ENCODE measurements at regions not wholly inside any gene's neighbourhood (a gene's known extent, or its start where the extent isn't known, plus 50 kb on each side); places are given as distances from the start of the nearest gene placed in this dataset.
A peak's percentile ranks its signal among the peaks of the same experiment; 100 is the strongest.

DNA sequence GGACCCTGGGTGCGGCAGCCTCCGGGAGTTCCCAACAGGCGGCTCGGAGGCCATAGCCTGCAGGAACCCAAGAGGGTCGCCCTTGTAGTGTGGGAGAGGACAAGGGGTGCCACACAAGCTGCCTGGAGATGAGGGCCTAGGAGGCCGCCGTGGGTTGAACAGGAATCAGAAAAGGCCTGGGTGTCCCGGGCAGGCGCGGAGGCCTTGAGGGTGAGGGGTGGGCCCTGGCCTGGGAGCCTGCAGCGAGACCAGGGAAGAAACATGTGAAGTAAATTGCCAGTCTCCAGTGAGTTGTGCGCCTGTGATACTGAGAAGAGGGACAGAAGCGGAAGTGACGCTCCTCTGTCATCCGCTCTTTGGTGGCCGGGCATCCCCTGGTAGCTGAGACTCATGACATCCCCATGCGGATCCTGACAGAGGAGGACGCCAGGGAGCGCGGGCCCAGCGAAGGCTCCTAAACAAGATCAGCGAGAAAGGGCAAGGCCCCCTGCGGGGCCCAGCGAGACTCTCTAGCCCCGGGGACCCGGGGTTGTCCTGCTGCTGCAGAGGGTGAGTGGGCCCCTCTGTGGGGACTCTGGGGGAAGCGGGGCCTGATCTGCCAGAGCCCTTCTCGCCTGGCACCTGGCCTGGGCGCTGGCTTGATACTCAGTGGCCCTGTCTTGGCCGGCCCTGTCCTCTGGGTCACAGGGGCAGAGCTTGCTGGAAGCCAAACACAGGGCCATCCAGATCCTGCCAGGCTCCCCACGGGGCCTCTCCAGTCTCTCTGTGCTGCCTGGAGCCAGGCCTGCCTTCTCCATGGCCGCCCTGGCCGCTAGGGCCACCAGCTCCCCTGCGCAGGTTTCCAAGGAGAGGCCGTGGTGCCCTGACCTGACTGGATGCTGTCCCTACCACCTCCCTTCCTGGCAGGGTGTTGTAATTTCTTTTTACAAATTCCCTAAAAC lies 788.4 kb downstream of the TLE4 start:
- H3K27ac Mint-ChIP-seq = no peak overlapping the region
- H3K36me3 Mint-ChIP-seq = no peaks in the 10 kb centered on the region
- DNase-seq (ENCODE audit: low spot score in 2 of 2) (no peak), ATAC-seq (peak; percentile 43)
- peaks cover 18% of the 10 kb centered on the region for H3K9me3 Mint-ChIP-seq
- no peaks in the 10 kb centered on the region for H3K4me1 Mint-ChIP-seq
- H3K4me3 Mint-ChIP-seq = no peak overlapping the region

DNA sequence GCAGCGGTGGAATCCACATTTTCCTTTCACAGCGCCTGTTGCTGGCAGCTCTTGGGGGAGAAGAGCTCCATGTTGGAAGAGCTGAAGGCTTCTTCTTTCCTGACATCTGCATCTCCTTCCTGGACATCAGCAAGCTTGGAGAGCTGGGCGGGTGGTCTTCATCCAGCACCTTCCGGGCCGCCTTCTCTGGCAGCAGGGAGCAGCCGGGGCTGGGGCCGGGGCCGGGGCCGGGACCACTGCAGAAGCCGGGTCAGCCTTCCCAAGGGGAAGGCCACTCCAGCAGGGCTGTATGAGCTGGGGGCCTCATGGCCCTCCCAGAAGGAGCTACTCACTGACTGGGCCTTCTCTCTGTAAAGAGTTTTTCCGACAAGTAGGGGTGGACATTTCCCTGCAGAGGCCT lies 787.5 kb downstream of the TLE4 start:
- ATAC-seq (no peak), DNase-seq (ENCODE audit: low spot score in 2 of 2) (no peak)
- Mint-ChIP-seq H3K4me3 (no peak overlapping the region), H3K9me3 (peaks cover 19% of the 10 kb centered on the region), H3K36me3 (no peaks in the 10 kb centered on the region), H3K27ac (no peak overlapping the region), H3K4me1 (no peaks in the 10 kb centered on the region)

DNA sequence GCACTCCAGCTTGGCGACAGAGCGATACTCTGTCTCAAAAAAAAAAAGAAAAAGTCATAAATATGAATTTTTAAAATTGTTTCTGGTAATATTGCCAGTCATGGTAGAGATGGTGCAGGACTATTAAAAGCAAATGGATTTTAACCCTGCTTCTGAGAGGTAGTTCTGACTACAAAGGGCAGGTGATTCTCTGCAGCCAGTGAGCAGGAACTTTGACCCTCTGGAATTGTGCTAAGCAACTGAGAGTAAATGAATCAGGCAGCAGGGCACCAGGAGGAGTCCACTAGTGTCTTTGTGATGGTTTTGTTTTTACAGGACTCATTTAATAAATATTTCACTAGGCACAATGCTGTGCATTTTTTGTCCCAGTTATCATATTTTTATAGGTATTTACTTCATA lies 781.2 kb downstream of the TLE4 start:
- no peak for DNase-seq (ENCODE audit: low spot score in 2 of 2)
- no peak overlapping the region for H3K4me3 Mint-ChIP-seq
- ATAC-seq = no peak

DNA sequence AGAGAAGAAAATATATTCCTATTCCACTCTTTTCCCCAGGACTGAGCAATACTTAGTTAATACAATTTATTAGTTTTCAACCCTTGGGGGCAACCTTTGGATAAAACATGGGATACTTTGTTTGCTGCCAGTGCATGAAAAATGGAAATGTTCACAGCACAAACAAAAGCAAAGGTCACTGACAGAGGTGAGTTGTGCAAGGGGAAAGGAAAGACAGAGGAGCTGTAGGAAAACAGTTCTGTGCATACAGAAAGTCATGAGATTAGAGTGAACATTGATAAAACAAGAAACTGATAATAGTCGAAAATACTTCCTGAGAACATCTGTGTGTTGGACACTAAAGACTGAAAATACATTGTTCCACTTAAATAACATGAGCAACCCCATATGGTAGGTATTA lies 779.8 kb downstream of the TLE4 start:
- Mint-ChIP-seq H3K36me3 (no peaks in the 10 kb centered on the region), H3K4me3 (no peak overlapping the region), H3K4me1 (no peaks in the 10 kb centered on the region), H3K27ac (no peak overlapping the region), H3K9me3 (peaks cover 14% of the 10 kb centered on the region)
- ATAC-seq = no peak
- DNase-seq (ENCODE audit: low spot score in 2 of 2) = no peak

More for the DNA sequence above, 781.2 kb downstream of the TLE4 start:
- Mint-ChIP-seq H3K9me3 (peaks cover 16% of the 10 kb centered on the region), H3K4me1 (no peaks in the 10 kb centered on the region), H3K27ac (no peak overlapping the region), H3K36me3 (no peaks in the 10 kb centered on the region)

DNA sequence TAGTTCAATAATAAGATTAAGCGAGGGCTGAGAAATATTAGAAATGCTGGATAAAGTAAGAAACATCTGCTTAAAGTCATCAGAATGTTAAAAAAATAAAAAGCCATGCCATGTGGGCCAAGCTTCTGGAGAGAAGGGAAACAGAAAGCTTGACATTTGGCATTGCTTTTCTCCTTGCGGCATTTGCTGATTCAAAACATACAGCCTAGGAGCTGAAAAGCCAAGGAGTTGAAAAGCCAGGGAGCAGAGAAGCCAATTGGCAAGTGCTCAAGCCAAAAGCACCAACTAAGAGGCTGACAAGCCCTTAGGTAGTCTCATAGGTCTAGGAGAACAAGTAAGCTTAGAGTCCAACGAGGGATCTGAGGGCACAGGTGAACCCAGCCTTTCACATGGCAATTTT lies 754.3 kb downstream of the TLE4 start:
- ATAC-seq (no peak), DNase-seq (ENCODE audit: low spot score in 2 of 2) (no peak)
- H3K9me3 Mint-ChIP-seq = peaks cover 9% of the 10 kb centered on the region
- no peak overlapping the region for H3K4me3 Mint-ChIP-seq
- H3K4me1 Mint-ChIP-seq = no peaks in the 10 kb centered on the region
- H3K36me3 Mint-ChIP-seq = no peaks in the 10 kb centered on the region
- H3K27ac Mint-ChIP-seq = no peak overlapping the region

DNA sequence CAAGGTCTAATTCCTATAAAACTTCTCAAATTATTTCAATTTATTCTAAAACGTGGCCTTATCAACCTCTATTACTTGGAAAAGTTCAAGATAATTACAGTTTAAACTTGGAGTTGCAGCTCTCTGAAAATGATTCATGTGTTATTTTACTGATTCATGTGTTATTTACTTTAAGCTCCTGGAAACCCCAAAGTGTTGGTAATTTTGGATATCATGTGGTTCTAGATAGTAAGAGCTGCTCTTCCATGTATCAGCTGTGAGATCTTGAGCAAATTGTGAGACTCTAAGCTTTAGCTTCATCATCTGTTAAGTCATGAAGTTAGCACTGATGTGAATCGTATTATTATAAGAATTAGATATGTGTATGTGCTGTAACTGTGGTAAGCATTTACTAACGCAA lies 749.2 kb downstream of the TLE4 start:
- Mint-ChIP-seq H3K4me1 (no peaks in the 10 kb centered on the region), H3K9me3 (peaks cover 3% of the 10 kb centered on the region), H3K27ac (no peak overlapping the region), H3K4me3 (no peak overlapping the region), H3K36me3 (no peaks in the 10 kb centered on the region)
- DNase-seq (ENCODE audit: low spot score in 2 of 2) = no peak
- ATAC-seq = no peak

DNA sequence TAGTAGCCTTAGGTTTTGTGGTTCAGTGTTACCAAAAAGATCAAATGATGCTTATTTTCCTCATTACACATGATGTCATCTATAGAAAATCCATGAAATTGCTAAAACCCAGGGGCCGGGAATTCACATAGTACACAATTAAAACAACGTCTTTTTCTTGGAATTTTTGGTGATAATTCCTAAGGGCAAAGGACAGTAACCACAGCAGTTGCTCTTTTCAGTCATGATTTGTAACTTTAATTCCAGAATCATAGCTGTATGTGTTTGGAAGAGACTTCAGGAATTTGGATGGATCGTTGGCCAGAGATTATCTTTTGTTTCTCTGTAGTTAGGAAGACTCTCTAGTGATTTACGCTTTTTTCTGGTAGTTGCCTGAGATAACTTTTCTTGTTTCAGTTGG lies 748.7 kb downstream of the TLE4 start:
- Mint-ChIP-seq H3K9me3 (peaks cover 3% of the 10 kb centered on the region), H3K4me1 (no peaks in the 10 kb centered on the region), H3K4me3 (no peak overlapping the region), H3K36me3 (no peaks in the 10 kb centered on the region), H3K27ac (no peak overlapping the region)
- ATAC-seq (no peak), DNase-seq (ENCODE audit: low spot score in 2 of 2) (no peak)

DNA sequence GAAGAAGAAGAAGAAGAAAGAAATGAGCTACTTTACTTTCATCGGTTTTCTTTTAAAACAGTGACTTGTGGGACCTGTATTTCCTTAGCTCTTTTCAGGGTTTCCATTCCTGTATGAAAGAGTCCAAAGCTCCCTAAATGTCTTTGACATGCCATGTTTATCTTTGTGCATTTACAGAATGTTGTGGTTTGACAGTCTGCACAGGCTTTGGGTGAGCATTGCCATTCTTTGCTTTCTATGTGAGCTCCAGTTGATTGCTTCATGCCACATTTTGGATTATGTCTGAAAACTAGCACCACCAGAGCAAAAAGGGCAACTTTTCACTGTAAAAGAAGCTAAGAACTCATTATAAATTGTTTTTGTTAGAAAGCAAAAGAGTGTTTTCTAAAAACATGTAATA lies 733.4 kb downstream of the TLE4 start:
- DNase-seq (ENCODE audit: low spot score in 2 of 2) (no peak), ATAC-seq (no peak)
- Mint-ChIP-seq H3K4me1 (no peaks in the 10 kb centered on the region), H3K27ac (no peak overlapping the region), H3K36me3 (no peaks in the 10 kb centered on the region), H3K4me3 (no peak overlapping the region), H3K9me3 (peaks cover 4% of the 10 kb centered on the region)

DNA sequence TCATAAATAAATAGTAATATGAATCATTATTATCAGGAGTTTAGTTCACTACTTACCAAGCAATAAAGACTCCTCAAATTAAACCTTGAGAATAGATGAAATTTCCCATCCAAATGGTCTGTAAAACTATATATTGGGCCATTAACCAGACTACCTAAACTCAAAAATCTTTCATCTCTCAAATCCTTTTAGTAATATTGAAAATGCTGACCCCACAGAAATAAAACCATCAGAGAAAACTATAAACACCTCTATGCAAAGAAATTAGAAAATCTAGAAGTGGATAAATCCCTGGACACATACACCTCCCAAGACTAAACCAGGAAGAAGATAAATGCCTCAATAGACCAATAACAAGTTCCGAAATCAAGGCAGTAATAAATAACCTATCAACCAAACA lies 723.2 kb downstream of the TLE4 start:
- H3K4me1 Mint-ChIP-seq = no peaks in the 10 kb centered on the region
- no peaks in the 10 kb centered on the region for H3K36me3 Mint-ChIP-seq
- H3K4me3 Mint-ChIP-seq = no peak overlapping the region
- DNase-seq (ENCODE audit: low spot score in 2 of 2) = no peak
- H3K27ac Mint-ChIP-seq = no peak overlapping the region
- H3K9me3 Mint-ChIP-seq = peaks cover 11% of the 10 kb centered on the region
- no peak for ATAC-seq

DNA sequence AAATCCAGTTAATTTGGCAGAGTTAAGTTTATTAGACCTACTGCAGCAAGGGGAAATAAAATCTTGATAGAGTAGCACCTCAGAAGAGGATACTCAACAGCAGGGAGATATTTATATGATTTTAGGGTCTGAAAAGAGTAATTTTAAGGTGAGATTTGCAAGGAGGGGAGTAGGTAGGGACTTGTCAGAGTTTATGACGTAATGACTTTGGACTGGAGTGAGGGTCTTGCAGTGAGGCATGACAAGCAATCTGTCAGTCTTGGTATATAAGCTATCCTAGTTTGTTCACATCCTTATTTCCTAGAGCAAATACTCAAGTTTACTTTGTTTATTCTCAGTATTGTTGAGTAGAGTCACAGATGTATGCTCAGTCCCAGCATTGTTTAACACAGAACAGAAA lies 722.6 kb downstream of the TLE4 start:
- Mint-ChIP-seq H3K9me3 (peaks cover 10% of the 10 kb centered on the region), H3K27ac (no peak overlapping the region), H3K4me1 (no peaks in the 10 kb centered on the region), H3K4me3 (no peak overlapping the region), H3K36me3 (no peaks in the 10 kb centered on the region)
- DNase-seq (ENCODE audit: low spot score in 2 of 2) = no peak
- ATAC-seq = no peak

DNA sequence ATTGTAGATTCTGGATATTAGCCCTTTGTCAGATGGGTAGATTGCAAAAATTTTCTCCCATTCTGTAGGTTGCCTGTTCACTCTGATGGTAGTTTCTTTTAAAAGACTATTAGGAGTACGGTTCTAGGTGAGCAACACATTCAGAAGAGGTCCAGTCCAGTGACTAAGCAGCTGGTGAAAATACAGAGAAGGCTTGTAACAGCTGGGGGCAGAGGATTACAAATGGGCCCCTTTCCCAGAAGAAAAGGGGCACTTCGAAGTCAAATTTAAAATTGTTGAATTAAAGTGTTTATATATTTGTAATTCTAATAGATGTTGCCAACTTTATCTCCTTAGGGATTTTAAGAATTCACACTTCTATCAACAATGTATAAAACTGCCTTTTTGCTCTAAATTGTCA lies 720.5 kb downstream of the TLE4 start:
- Mint-ChIP-seq H3K27ac (no peak overlapping the region), H3K36me3 (no peaks in the 10 kb centered on the region), H3K4me1 (no peaks in the 10 kb centered on the region), H3K4me3 (no peak overlapping the region), H3K9me3 (peaks cover 7% of the 10 kb centered on the region)
- DNase-seq (ENCODE audit: low spot score in 2 of 2) (no peak), ATAC-seq (no peak)

DNA sequence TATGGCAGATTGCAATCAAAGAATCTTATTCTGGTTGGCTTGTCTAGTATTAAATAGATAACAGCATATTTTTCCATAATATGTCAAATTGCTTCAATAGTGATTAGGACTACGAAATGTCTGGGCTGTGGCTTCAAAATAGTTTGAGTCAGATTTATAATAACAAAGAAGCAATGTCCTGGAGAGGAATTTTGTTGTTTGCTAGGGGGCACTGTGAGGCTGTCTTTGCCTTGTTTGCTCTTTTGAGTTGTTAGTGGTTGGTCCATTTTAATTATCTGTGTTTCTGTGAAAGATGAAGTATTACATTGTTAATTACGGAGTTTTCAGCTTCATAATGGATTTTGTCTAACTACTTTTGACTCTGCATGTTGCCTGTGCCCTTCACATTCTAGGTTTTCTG lies 713.6 kb downstream of the TLE4 start:
- DNase-seq (ENCODE audit: low spot score in 2 of 2) (no peak), ATAC-seq (no peak)
- no peaks in the 10 kb centered on the region for H3K36me3 Mint-ChIP-seq
- H3K4me1 Mint-ChIP-seq = no peaks in the 10 kb centered on the region
- peaks cover 7% of the 10 kb centered on the region for H3K9me3 Mint-ChIP-seq
- no peak overlapping the region for H3K27ac Mint-ChIP-seq
- H3K4me3 Mint-ChIP-seq = no peak overlapping the region

DNA sequence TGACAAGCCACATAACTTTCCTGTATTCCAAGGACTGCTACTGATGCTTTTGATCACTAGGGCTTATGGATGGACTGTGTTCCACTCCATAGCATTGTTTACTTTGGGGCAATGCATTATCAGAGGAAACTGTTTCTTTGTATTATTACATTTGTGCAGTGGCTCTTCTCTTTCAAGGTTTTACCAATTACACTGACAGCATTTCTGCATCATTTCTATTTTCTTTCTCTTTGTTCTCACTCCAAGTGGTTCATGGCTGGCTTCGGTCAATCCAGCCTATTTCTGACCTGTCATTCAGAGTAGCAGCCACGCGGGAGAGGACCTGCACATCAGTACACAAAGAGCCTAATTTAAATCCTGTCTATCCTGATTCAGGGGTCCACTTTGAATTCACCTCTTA lies 711.0 kb downstream of the TLE4 start:
- no peak overlapping the region for H3K4me3 Mint-ChIP-seq
- DNase-seq (ENCODE audit: low spot score in 2 of 2) = no peak
- H3K27ac Mint-ChIP-seq = no peak overlapping the region
- H3K4me1 Mint-ChIP-seq = no peaks in the 10 kb centered on the region
- no peaks in the 10 kb centered on the region for H3K36me3 Mint-ChIP-seq
- H3K9me3 Mint-ChIP-seq = peaks cover 4% of the 10 kb centered on the region
- ATAC-seq = no peak

DNA sequence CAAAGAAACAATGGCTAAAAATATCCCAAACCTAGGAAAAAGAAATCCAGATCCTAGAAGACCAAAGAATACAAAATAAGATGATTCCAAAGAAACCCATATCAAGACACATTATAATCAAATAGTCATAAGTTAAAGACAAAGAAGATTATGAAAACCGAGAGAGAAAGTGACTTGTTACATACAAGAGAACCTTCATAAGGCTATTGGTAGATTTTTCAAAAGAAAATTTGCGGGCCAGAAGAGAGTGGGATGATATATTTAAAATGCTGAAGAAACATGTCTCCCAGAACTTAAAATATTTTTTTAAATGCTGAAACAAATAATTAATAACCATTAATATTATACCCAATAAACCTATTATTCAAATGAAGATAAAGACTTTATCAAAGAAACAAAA lies 687.3 kb downstream of the TLE4 start:
- H3K4me3 Mint-ChIP-seq = no peak overlapping the region
- ATAC-seq (no peak), DNase-seq (ENCODE audit: low spot score in 2 of 2) (no peak)
- H3K4me1 Mint-ChIP-seq = no peaks in the 10 kb centered on the region
- no peaks in the 10 kb centered on the region for H3K36me3 Mint-ChIP-seq
- H3K27ac Mint-ChIP-seq = no peak overlapping the region
- H3K9me3 Mint-ChIP-seq = peaks cover 19% of the 10 kb centered on the region

DNA sequence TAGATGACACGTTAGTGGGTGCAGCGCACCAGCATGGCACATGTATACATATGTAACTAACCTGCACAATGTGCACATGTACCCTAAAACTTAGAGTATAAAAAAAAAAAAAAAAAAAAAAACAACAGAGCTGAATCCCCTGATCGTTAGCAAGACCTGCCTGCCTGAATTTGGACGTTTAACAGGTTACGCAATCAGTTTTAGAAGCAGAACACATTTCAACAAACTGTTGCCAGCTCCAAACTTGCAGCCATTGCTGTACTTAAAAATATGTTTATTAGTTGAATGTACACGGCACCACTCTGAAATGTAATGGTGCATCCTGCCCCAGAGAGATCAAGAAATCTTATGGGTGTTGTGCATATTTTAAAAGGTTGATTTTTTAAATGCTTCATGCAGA lies 680.0 kb downstream of the TLE4 start:
- no peak for ATAC-seq
- Mint-ChIP-seq H3K4me1 (no peaks in the 10 kb centered on the region), H3K27ac (no peak overlapping the region), H3K9me3 (peaks cover 2% of the 10 kb centered on the region), H3K36me3 (no peaks in the 10 kb centered on the region), H3K4me3 (no peak overlapping the region)
- no peak for DNase-seq (ENCODE audit: low spot score in 2 of 2)

DNA sequence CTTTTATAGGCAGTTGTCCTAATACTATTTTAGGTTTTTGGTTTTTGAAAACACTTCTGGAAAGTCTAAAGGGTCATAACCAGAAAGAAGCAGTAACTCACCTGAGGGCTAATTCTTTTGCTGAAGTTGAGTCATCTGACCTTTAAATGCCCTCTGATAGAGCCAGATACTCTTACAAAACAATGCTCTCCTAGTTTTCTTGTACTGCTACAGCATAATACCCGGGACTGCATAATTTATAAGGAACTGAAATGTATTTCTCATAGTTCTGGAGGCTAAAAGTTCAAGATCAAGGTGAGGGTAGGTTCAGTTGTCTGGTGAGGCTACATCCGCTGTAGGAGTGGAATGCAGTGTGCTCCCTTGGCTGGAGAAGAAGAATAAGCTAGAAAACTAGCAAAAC lies 670.3 kb downstream of the TLE4 start:
- ATAC-seq = no peak
- H3K4me1 Mint-ChIP-seq = no peaks in the 10 kb centered on the region
- no peak overlapping the region for H3K27ac Mint-ChIP-seq
- no peak for DNase-seq (ENCODE audit: low spot score in 2 of 2)
- no peaks in the 10 kb centered on the region for H3K36me3 Mint-ChIP-seq
- H3K4me3 Mint-ChIP-seq = no peak overlapping the region
- H3K9me3 Mint-ChIP-seq = no peaks in the 10 kb centered on the region

Measured in stimulated activated effector memory CD8-positive, alpha-beta T cell treated with anti-CD3 and anti-CD28 coated beads, Interleukin-12 subunit alpha, Interleukin-12 subunit beta, amount 100 ng/mL, for 72 hours (primary cell).